Neuronal stem cell (in vitro differentiated cells): ENCODE measurements at regions not wholly inside any gene's neighbourhood (a gene's known extent, or its start where the extent isn't known, plus 50 kb on each side); places are given as distances from the start of the nearest gene placed in this dataset.

Experiments
- DNase-seq: peaks from one replicate; pipeline ENCODE4 v3.0.0-alpha.2; 2013; ENCODE audit warnings: low spot score
- H2AFZ ChIP-seq: one replicate; pipeline ENCODE4 v1.6.1; 2013; ENCODE audit warnings: mild to moderate bottlenecking, low read length, inconsistent platforms
- H2AK5ac ChIP-seq: 2 replicates; pipeline ENCODE4 v1.6.1; 2013; ENCODE audit warnings: low read depth, mild to moderate bottlenecking, inconsistent platforms, low read length, moderate library complexity, mixed read lengths
- H2BK120ac ChIP-seq: 2 replicates; pipeline ENCODE4 v1.6.1; 2013; ENCODE audit warnings: low read depth, mild to moderate bottlenecking, inconsistent platforms, low read length, moderate library complexity, mixed read lengths
- H2BK12ac ChIP-seq: one replicate; pipeline ENCODE4 v1.6.1; 2013; ENCODE audit warnings: low read length, inconsistent platforms
- H2BK15ac ChIP-seq: 2 replicates; pipeline ENCODE4 v1.6.1; 2013; ENCODE audit warnings: mild to moderate bottlenecking, low read length, inconsistent platforms, mixed read lengths
- H2BK5ac ChIP-seq: one replicate; pipeline ENCODE4 v1.6.1; 2013; ENCODE audit warnings: inconsistent platforms, mild to moderate bottlenecking, low read length, moderate library complexity
- H3K14ac ChIP-seq: one replicate; pipeline ENCODE4 v1.6.1; 2013; ENCODE audit warnings: low read length, inconsistent platforms
- H3K18ac ChIP-seq: 2 replicates; pipeline ENCODE4 v1.6.1; 2013; ENCODE audit warnings: low read length, inconsistent platforms
- H3K23ac ChIP-seq: 2 replicates; pipeline ENCODE4 v1.6.1; 2013; ENCODE audit warnings: low read depth, mild to moderate bottlenecking, mixed read lengths, low read length, inconsistent platforms; ENCODE audit not compliant: poor library complexity
- H3K27ac ChIP-seq: replicated peaks from 3 replicates; pipeline ENCODE4 v1.5.1; 2013; ENCODE audit warnings: low read length, inconsistent platforms
- H3K27me3 ChIP-seq, 3 experiments: 2 replicates each; pipeline ENCODE4 v1.6.1; 2013; ENCODE audit warnings: low read length in 3 of 3, mild to moderate bottlenecking in 2 of 3, inconsistent platforms in 1 of 3, low read depth in 1 of 3, mixed read lengths in 1 of 3, moderate library complexity in 1 of 3; ENCODE audit not compliant: control insufficient read depth in 3 of 3, insufficient read depth in 3 of 3
- H3K36me3 ChIP-seq, 2 donors: replicated peaks in 1 of 2; 2 replicates each; pipeline ENCODE4 v1.6.1; 2013; ENCODE audit warnings: low read length in 2 of 2; ENCODE audit not compliant: control insufficient read depth in 2 of 2, insufficient read depth in 2 of 2
- H3K4ac ChIP-seq: 2 replicates; pipeline ENCODE4 v1.6.1; 2013; ENCODE audit warnings: inconsistent platforms, mild to moderate bottlenecking, low read length, moderate library complexity
- H3K4me1 ChIP-seq, 2 donors: 1 replicate in 1 of 2; 2 replicates in 1 of 2; pipeline ENCODE4 v1.6.1; 2013; ENCODE audit warnings: low read length in 2 of 2, low read depth in 1 of 2; ENCODE audit not compliant: control insufficient read depth in 2 of 2, insufficient read depth in 1 of 2
- H3K4me2 ChIP-seq: one replicate; pipeline ENCODE4 v1.6.1; 2013; ENCODE audit warnings: mild to moderate bottlenecking, low read length, inconsistent platforms; ENCODE audit not compliant: insufficient read depth, poor library complexity, severe bottlenecking
- H3K4me3 ChIP-seq, 2 donors: 2 replicates each; pipeline ENCODE4 v1.5.1; 2013; ENCODE audit warnings: low read length in 2 of 2, mild to moderate bottlenecking in 2 of 2, inconsistent platforms in 1 of 2, moderate library complexity in 1 of 2
- H3K79me1 ChIP-seq: one replicate; pipeline ENCODE4 v1.6.1; 2013; ENCODE audit warnings: low read depth, mild to moderate bottlenecking, inconsistent platforms, low read length, moderate library complexity
- H3K9ac ChIP-seq: one replicate; pipeline ENCODE4 v1.6.1; 2013; ENCODE audit warnings: mild to moderate bottlenecking, low read depth, low read length, inconsistent platforms; ENCODE audit not compliant: poor library complexity
- H3K9me3 ChIP-seq, 2 donors: replicated peaks in 1 of 2; 2 replicates each; pipeline versions ENCODE3 to v1.6.1; 2013; ENCODE audit warnings: low read length in 2 of 2, mild to moderate bottlenecking in 2 of 2, inconsistent platforms in 1 of 2, low read depth in 1 of 2, mixed read lengths in 1 of 2, moderate library complexity in 1 of 2; ENCODE audit not compliant: control insufficient read depth in 2 of 2, insufficient read depth in 1 of 2
- H4K8ac ChIP-seq: one replicate; pipeline ENCODE4 v1.6.1; 2013; ENCODE audit warnings: low read depth, mild to moderate bottlenecking, inconsistent platforms, low read length, moderate library complexity
- H4K91ac ChIP-seq: one replicate; pipeline ENCODE4 v1.6.1; 2013; ENCODE audit warnings: low read length, low read depth, mild to moderate bottlenecking, inconsistent platforms; ENCODE audit not compliant: poor library complexity
- WGBS, 2 donors: extraction: QIAGEN DNeasy Blood & Tissue Kit; methylation state at CpG; one replicate each; pipeline ENCODE4 v1.1.7; 2013; ENCODE audit warnings: missing lambda C conversion rate in 2 of 2, mixed read lengths in 1 of 2; ENCODE audit not compliant: insufficient read length in 2 of 2, insufficient replicate concordance in 1 of 2; ENCODE audit errors: extremely low coverage in 2 of 2; 5-methylcytosine and 5-hydroxymethylcytosine counted together

- DNase-seq, result no peak
- peaks cover 0 to 4% (median 0%) of the 10 kb centered on the region in 3 experiments for H3K27me3 ChIP-seq
- no peaks in the 10 kb centered on the region for H3K9me3 ChIP-seq
- no peak overlapping the region for H3K27ac ChIP-seq
- H3K4me3 ChIP-seq, result no peak overlapping the region
- H3K9ac ChIP-seq, result no peak overlapping the region
- H2BK12ac ChIP-seq, result no peak overlapping the region
- H2BK15ac ChIP-seq, result no peak overlapping the region
- no peak overlapping the region for H3K4me2 ChIP-seq
- H3K14ac ChIP-seq, result no peak overlapping the region
- no peak overlapping the region for H2AK5ac ChIP-seq
- no peak overlapping the region for H4K8ac ChIP-seq
- H4K91ac ChIP-seq, result no peak overlapping the region
- H2AFZ ChIP-seq, result no peak overlapping the region
- H3K23ac ChIP-seq, result no peak overlapping the region
- no peak overlapping the region for H2BK120ac ChIP-seq
- H3K4ac ChIP-seq, result no peak overlapping the region
- H3K18ac ChIP-seq, result no peak overlapping the region
- WGBS, 2 donors, result no CpG with 5 or more reads among the region's 3 CpGs
- no peaks in the 10 kb centered on the region for H3K79me1 ChIP-seq
- H2BK5ac ChIP-seq, result no peak overlapping the region
- H3K4me1 ChIP-seq, result peaks cover 0 to 1% of the 10 kb centered on the region in 2 donors
- no peaks in the 10 kb centered on the region for H3K36me3 ChIP-seq
Observed at GRCh38 chr15:27592036-27592760, 506.9 kb downstream of the OCA2 start.
